RWPE2 (cell line): ENCODE measurements at regions not wholly inside any gene's neighbourhood (a gene's known extent, or its start where the extent isn't known, plus 50 kb on each side); places are given as distances from the start of the nearest gene placed in this dataset.
A peak's percentile ranks its signal among the peaks of the same experiment; 100 is the strongest.
"Not testable (repeated sequence)": the region's sequence is repeated elsewhere in the genome, so short reads cannot be mapped to it uniquely, and the experiment has no call there.

Source experiments
- ATAC-seq: fragments of 200-7000 bp; cut with Tn5 transposase; 3 replicates; pipeline ENCODE4 v1.9.1; 2021; ENCODE audit warnings: low read depth
- DNase-seq: peaks from one replicate; pipeline ENCODE4 v3.0.0-alpha.2; 2020; ENCODE audit warnings: low spot score
- H3K27ac ChIP-seq: fragments of 450-650 bp; 2 replicates; pipeline ENCODE4 v1.5.1; 2017; ENCODE audit warnings: mild to moderate bottlenecking; ENCODE audit not compliant: poor library complexity, severe bottlenecking
- H3K27me3 ChIP-seq: fragments of 250-450 bp; sonication (Bioruptor Pico); 2 replicates; pipeline ENCODE4 v1.5.1; 2021; ENCODE audit warnings: mild to moderate bottlenecking, moderate library complexity; ENCODE audit not compliant: insufficient read depth, poor library complexity, severe bottlenecking
- H3K36me3 ChIP-seq: fragments of 250-450 bp; sonication (Bioruptor Pico); 2 replicates; pipeline ENCODE4 v1.5.1; 2020; ENCODE audit warnings: low read depth, mild to moderate bottlenecking, moderate library complexity
- H3K4me1 ChIP-seq: fragments of 250-450 bp; sonication (Bioruptor Pico); 2 replicates; pipeline ENCODE4 v1.5.1; 2021; ENCODE audit warnings: mild to moderate bottlenecking, moderate library complexity; ENCODE audit not compliant: insufficient read depth, poor library complexity, severe bottlenecking
- H3K4me3 ChIP-seq: fragments of 250-450 bp; sonication (Bioruptor Pico); 2 replicates; pipeline ENCODE4 v1.5.1; 2021; ENCODE audit warnings: mild to moderate bottlenecking, moderate library complexity; ENCODE audit not compliant: severe bottlenecking
- H3K9me3 ChIP-seq: fragments of 250-450 bp; sonication (Bioruptor Pico); 2 replicates; pipeline ENCODE4 v1.5.1; 2021; ENCODE audit warnings: mild to moderate bottlenecking, moderate library complexity; ENCODE audit not compliant: severe bottlenecking
- TF ChIP-seq, protein P1 (sequence below): fragments of 450-650 bp; IDR thresholded peaks from one replicate; pipeline ENCODE4 v1.5.1; 2017; ENCODE audit warnings: mild to moderate bottlenecking, moderate library complexity; ENCODE audit not compliant: poor library complexity, severe bottlenecking

DNA sequence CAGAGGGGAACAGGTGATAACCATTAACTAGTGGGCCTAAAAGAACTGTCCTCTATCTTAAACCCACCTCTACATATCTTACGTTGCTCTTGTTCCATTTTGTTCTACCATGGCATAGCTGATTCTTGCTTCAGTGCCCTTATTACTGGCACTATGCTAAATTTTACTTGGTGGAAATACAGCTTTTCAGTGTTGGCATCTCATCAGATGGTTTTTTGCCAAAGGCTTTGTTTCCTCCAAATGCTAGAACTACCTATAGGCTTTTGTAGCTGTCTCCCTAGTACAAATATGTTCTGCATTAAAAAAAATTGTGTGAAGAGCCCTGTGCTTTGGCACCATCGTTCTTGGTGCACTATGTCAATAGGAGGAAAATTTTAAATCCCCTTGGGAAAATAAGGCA lies 145.0 kb upstream of the ZBTB20 start:
- H3K36me3 ChIP-seq: no peaks in the 10 kb centered on the region
- no peak for ATAC-seq
- no peaks in the 10 kb centered on the region for H3K9me3 ChIP-seq
- no peaks in the 10 kb centered on the region for H3K27me3 ChIP-seq
- TF ChIP-seq, protein P1, sequence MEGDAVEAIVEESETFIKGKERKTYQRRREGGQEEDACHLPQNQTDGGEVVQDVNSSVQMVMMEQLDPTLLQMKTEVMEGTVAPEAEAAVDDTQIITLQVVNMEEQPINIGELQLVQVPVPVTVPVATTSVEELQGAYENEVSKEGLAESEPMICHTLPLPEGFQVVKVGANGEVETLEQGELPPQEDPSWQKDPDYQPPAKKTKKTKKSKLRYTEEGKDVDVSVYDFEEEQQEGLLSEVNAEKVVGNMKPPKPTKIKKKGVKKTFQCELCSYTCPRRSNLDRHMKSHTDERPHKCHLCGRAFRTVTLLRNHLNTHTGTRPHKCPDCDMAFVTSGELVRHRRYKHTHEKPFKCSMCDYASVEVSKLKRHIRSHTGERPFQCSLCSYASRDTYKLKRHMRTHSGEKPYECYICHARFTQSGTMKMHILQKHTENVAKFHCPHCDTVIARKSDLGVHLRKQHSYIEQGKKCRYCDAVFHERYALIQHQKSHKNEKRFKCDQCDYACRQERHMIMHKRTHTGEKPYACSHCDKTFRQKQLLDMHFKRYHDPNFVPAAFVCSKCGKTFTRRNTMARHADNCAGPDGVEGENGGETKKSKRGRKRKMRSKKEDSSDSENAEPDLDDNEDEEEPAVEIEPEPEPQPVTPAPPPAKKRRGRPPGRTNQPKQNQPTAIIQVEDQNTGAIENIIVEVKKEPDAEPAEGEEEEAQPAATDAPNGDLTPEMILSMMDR: no peak
- no peak for DNase-seq
- H3K4me1 ChIP-seq: no peaks in the 10 kb centered on the region
- no peak overlapping the region for H3K27ac ChIP-seq
- no peak overlapping the region for H3K4me3 ChIP-seq

DNA sequence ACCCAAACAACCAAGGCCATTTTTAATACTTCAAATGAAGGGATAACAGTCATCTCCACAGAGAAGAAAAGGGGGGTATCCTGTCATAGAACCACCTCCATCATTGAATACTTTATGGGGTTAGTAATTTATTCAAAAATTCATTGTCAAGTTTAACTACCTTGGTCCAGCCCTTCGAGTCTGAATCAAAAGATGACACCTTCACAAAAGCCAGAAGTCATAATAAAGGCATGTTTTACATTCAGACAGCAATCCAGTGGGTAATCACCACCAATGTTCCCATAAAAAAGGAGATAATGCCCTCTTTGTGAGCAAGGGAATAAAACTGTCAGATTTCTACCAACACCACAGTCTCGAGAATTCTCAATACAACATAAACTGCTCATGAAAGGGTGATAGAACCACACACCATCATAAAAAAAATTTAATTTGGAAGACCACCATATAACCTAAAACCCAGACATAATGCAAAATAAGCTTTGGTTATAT lies 145.6 kb upstream of the ZBTB20 start:
- no peak for DNase-seq

DNA sequence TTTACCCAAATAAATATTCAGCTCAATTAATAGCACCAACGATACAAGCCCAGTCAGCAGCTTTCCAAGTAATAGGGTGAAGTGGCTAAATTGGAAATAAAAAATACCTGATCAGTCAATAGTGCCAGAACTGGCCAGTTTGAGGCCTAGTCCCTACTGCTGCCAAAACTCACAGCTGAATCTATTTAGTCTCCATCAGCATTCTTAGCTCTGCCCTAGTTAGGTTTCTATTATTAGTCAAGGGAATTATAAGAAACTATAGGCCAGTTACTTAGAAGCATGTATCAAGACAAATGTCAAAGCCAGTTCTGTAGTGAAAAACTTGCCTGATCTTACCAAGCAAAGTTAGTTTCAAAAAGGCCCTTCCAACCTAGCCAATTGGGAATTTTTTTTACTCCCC lies 146.2 kb upstream of the ZBTB20 start:
- H3K27me3 ChIP-seq: no peaks in the 10 kb centered on the region
- no peaks in the 10 kb centered on the region for H3K36me3 ChIP-seq
- H3K4me3 ChIP-seq: no peak overlapping the region
- TF ChIP-seq, protein P1: no peak
- H3K27ac ChIP-seq: no peak overlapping the region
- ATAC-seq: no peak
- H3K4me1 ChIP-seq: no peaks in the 10 kb centered on the region
- DNase-seq: no peak
- H3K9me3 ChIP-seq: no peaks in the 10 kb centered on the region

More for the DNA sequence above, 145.6 kb upstream of the ZBTB20 start:
- TF ChIP-seq, protein P1: no peak
- no peak overlapping the region for H3K27ac ChIP-seq
- no peak for ATAC-seq
- H3K9me3 ChIP-seq: no peaks in the 10 kb centered on the region
- no peak overlapping the region for H3K4me3 ChIP-seq
- no peaks in the 10 kb centered on the region for H3K4me1 ChIP-seq
- no peaks in the 10 kb centered on the region for H3K36me3 ChIP-seq
- no peaks in the 10 kb centered on the region for H3K27me3 ChIP-seq

DNA sequence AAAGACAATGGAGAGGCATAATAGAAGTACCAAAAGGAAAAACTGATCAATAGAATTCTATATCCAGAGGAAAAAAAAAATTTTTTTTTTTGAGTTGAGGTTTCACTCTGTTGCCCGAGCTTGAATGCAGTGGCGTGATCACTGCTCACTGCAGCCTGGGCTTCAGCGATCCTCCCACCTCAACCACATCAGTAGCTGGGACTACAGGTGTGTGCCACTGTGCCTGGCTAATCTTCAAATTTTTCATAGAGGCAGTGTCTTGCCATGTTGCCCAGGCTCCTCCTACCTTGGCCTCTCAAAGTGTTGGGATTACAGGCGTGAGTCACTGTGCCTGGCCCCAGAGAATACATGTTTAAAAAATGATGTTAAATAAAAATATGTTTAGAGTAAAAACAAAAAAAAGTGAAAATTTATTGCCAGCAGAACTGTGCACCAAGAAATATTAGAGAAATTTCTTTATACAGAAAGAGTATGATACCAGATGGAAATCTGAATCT lies 154.3 kb upstream of the ZBTB20 start:
- Histone ChIP-seq H3K36me3 (no peaks in the 10 kb centered on the region), H3K27me3 (no peaks in the 10 kb centered on the region), H3K4me3 (no peak overlapping the region), H3K27ac (no peak overlapping the region), H3K4me1 (no peaks in the 10 kb centered on the region), H3K9me3 (no peaks in the 10 kb centered on the region)
- TF ChIP-seq, protein P1: no peak
- DNase-seq (no peak), ATAC-seq (peak; percentile 42; the same call in 2 of the 3 replicates)

DNA sequence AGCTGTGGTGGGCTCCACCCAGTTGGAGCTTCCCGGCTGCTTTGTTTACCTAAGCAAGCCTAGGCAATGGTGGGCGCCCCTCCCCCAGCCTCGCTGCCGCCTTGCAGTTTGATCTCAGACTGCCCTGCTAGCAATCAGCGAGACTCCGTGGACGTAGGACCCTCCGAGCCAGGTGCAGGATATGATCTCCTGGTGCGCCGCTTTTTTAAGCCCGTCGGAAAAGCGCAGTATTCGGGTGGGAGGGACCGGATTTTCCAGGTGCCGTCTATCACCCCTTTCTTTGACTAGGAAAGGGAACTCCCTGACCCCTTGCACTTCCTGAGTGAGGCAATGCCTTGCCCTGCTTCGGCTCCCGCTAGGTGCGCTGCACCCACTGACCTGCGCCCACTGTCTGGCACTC lies 170.9 kb upstream of the ZBTB20 start:
- H3K36me3 ChIP-seq, H3K27ac ChIP-seq, DNase-seq, H3K9me3 ChIP-seq, H3K4me3 ChIP-seq, ATAC-seq, H3K27me3 ChIP-seq, H3K4me1 ChIP-seq: not testable (repeated sequence)
